ENCODE measurements at regions not wholly inside any gene's neighbourhood (a gene's known extent, or its start where the extent isn't known, plus 50 kb on each side); places are given as distances from the start of the nearest gene placed in this dataset.
"Not testable (repeated sequence)": the region's sequence is repeated elsewhere in the genome, so short reads cannot be mapped to it uniquely, and the experiment has no call there.

- peak; percentile 9 for DNase-seq
Observed at GRCh38 chr1:96865731-96866685, 144.4 kb downstream of the PTBP2 start.

DNA sequence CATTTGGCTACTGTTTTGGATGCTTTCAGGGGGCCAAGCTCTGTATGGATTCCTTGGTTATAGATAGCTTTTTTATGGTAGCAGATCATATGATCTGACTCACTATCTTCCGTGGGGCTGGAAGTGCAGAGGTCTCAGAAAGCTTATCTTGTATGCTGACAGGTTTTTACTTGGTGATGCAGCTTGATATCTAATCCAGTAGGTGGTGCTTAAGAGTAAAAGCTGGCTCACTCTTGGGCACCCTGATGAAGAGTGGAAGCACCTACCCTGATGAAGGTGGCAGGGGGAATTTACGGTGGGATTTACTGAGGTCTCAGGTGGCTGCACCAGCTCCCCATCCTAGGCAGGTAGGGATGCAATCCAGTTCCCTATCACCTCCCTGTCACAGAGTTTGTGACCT lies 151.2 kb downstream of the PTBP2 start:
- DNase-seq = no peak

DNA sequence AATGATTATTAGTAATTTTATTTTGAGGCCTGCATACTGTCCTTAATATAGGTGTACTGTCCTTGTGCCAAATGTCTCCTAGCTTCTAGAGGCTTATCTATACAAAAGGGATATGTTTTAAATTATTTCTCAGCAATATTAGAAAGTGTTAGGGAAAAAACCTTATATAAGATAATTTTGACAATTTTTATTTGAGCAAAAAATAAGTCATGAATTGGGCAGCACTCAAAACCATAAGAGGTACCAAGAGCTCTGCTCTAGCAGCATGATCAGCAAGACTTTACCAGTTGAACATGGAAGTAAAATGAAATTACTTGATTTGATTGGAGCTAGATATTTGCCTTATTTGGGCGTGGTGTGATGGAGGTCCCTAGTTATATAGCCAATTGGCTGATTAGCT lies 157.1 kb downstream of the PTBP2 start:
- DNase-seq = no peak

- no peak for DNase-seq
Observed at GRCh38 chr1:96880626-96881025, 159.0 kb downstream of the PTBP2 start.

- no peak for DNase-seq
Observed at GRCh38 chr1:96882096-96882495, 160.5 kb downstream of the PTBP2 start.

DNA sequence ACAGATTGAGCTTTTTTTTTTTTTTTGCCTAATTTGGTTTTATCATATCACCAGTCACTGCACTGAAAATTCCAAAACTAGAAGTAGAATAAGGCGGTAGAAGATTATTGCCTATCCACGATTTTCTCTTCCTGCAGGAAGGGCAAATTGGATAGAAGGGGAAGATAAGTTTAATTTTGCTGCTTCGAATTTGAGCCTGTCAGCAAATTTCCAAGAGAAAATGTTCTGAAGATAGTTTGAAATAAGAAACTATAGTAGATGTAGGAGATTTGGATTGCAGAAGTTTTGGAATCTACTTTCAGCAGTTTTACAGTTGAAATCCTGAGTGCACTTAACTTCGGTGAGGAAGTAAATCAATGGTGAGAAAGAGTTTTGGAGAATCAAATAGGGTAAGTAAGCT lies 164.9 kb downstream of the PTBP2 start:
- DNase-seq = no peak

DNA sequence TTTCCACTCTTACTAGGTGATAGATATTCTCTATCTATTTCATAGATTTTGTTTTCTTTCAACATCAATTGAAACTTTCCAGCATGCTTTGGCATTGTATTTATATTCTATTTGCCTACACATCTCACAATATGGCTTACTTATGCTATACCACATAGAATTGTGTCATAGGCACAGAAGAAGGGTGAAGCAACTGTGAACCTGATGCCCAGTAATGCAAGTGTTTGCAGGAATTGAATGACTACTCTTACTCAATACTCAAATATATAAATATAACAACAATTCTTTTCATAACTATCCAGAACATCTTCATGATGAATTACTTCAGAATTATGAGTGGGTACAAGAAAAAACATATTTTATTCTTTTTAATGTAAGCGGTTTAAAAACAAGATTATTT lies 165.9 kb downstream of the PTBP2 start:
- no peak for DNase-seq

DNA sequence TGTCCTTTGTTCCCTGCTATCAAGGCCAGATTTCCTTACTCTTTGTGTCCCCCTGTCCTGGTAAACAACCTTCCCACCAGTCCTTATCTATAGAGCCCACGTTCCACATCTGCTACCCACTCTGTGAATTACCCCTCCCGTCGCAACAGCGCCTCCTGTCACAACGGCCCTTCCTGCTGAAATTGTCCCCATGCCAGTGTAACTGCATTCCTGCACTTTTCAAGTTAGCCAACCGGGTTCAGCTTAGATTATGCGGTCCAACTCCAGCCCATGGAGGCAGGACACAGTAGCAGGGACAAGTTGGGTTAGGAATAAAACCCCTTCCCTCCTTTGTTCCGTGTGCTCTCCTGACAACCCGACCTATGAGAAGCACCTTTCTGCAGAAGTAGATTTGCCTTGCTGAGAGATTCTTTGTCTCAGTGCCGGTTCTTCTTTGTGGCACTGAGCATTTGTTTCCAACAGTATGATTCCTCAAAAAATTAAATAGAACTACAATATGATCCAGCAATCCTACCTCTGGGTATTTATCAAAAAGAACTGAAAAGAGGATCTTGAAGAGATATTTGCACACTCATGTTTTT lies 180.3 kb downstream of the PTBP2 start:
- no peak for DNase-seq

DNA sequence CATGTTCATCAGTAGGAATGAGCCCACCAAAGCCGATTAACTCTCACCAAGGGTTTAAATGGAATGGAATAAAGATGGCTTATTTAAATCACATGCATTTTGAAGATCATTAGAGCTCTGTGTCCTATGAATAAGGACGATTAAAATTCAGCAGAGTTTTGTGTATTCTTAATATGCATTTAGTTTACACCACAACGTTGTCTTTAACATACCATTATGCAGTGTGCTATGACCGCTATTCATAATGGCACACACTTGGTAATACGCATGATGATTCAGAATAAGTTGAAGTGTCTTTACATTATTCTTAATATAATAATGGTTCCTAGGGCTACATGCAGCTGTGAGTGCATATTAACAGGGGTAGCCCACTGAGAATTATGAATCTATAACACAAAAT lies 190.7 kb downstream of the PTBP2 start:
- no peak for DNase-seq

- not testable (repeated sequence) for DNase-seq
Observed at GRCh38 chr1:96915701-96916100, 194.1 kb downstream of the PTBP2 start.

DNA sequence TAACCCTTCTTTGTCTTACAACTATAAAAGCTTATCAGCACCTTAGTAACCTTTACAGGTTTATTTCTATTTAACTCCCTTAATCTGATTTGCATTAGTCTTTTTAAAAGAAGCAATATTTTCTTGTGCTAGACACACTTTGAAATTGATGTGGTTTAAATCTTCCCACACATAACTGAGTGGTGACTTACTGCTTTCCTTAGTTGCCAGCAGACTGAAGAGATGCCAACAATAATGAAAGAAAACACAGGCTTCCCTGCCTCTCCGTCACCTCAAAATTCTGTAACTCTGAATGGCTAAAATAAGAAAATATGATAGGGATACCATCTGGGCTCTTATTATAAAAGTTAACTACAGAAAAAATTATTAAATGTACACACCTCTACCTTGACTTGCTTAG lies 196.8 kb downstream of the PTBP2 start:
- no peak for DNase-seq

DNA sequence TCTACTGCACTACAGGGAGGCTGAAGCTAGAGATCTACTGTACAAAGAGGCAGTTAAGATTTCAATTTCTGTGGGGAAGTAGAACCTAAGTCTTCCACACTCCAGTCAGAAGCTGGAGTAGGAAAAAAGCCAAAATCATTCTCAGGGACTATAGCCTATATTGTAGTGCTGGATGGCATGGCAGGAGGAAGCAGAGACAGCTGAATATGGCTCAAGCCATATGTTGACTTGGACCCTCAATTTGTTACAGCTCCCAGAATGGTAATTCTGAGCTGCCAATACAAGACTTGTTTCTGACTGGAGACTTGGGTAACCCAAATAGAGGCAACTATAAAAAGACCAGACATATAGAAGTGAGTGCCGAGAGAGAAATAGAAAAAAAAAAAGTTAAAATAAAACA lies 200.6 kb downstream of the PTBP2 start:
- no peak for DNase-seq

DNA sequence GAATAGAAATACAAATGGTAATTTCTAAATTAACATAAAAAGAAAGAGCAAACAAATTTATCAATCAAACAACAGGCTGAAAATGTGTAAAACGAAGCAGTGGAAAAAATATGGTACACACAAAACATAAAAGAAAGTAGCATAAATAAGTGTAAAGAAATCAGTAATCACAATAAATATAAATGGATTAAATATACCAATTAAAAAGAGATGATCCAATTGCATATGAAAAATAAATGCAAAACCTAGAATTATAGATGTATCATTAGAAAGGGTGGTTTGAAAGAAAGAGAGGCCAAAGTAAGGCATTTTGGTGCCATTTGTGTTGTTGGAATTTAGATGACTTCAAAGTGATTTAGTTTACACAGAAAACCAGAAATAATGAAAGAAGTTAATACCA lies 202.2 kb downstream of the PTBP2 start:
- no peak for DNase-seq

- DNase-seq = no peak
Observed at GRCh38 chr1:96926176-96926575, 204.6 kb downstream of the PTBP2 start.

- DNase-seq = no peak
Observed at GRCh38 chr1:96927125-96927524, 205.5 kb downstream of the PTBP2 start.

DNA sequence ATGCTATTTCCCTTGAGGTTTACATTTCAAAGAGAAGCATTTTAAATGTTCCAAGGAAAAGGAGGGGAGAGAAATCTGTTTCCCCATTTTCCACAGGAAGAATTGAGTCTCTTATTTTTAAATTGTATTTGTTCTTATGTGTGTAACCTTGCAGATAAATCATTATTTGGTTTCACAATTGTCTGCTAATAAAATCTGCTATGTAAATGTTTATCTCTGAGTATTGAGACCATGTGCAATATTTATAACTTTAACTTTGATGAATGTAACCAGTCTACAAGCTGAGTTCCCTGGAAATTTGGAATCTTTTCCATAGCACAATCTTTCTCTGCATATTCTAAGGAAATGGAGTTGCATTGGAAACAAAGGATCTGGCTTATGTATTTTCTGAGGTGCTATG lies 209.6 kb downstream of the PTBP2 start:
- no peak for DNase-seq

DNA sequence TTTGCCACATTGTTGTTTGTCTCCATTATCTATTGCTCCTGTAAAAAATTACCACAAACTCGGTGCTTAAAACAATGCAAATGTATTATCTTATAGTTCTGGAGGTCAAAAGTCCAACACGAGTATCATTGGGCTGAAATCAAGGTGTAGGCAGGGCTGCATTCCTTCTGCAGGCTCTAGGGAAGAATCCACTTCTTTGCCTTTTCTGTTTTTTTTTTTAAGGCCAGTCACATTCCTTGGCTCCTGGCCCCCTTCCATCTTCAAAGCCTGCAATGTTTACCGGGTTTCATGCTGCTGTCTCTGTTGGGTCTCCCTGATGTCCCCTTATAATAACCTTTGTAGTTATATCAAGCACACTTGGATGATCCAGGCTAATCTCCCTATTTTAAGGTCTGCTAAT lies 212.7 kb downstream of the PTBP2 start:
- DNase-seq = no peak

- no peak for DNase-seq
Observed at GRCh38 chr1:96944432-96945092, 223.0 kb downstream of the PTBP2 start.

DNA sequence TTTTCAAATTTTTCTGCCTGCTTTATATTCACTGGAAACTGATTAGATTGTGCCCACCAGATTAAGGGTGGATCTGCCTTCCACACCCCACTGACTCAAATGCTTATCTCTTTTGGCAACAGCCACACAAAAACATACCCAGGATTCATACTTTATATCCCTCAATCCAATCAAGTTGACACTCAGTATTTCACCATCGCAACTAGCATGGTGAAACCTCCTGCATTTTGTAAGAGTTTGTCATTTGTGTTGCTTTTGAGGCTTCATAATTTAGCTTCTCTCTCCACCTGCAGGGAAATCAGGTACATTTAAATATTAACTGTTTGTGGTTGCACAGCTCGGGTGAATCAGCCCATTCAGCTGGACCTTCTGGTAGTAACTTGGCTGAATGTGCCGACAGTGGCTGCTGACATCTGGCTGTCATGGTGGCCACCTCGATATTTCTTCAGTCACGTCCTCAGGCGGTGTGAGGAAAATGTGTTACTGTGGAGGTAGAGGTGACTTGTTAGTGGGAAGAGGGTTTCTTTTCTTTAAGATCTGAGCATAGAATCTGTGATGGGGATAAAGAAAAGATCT lies 224.0 kb downstream of the PTBP2 start:
- no peak for DNase-seq

DNA sequence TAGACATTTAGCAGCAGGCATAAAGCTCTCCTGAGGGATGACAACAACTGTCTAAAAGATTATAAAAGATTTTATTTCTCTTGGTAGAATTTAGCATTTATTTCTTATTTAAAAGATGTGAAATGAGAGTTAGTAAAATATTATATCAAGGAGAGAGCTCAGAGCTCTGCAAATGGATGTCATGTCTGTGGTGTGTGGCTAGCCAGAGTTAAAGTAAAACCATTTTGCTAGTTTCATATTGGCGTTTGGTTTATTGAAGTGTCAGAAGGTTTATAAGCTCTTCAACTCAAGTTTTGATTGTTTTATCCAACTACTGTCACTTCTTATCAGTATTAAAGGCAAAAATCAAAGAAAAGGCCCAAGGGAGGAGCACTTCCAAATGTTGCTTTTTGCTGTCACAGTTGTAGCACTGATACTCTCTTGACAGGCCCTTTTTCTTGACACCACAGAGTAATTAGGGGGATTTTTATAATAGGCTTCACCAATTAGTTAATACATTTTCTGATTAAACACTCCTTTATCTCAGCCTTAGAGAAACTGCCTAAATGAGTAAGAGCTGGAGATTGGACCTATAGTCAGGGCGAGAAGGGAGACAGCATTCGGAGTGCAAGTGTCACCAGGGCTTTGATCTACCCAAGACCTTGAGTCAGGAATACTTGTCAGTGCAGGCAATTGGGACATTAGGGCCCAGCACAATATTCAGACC lies 233.9 kb downstream of the PTBP2 start:
- no peak for DNase-seq

DNA sequence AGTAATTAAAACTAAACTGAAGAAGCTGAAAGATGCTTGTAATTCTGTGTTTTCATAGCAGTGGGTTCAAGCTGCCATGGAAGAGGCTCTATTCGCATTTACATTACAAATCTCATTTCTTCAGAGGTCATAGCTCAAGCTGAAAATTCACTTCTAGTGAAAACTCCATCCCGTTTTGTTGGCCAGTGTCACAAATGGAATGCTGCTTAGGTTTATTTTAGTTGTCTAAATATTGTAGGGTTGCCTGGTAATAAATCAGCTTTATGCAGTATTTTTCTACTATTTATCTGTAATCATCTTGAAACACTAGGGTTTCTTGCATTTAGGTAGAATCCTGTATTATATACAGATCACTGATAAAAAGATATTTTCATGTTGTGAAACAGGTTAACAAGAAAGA lies 240.6 kb downstream of the PTBP2 start:
- DNase-seq = no peak

DNA sequence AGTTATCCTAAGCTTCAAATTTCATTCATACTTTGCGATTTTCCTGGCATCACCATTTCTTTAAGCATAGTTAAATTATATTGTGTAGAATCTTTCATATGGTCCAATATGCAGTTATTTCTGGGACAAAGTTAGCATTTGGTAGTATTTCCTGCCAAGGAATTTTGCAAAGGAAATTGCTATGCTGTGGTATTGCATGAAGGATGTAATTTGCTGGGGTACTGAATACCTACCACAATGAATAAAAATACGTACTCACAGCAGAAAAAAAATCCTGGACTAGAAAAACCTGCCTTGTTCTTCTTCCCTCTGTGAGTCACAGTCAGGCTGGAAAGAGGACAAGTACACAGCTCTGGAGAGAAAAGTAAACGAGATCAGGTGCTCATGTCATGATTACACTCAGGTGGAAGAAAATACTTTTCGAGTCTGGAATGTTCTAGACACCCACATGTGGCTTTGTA lies 241.2 kb downstream of the PTBP2 start:
- DNase-seq = no peak

GRCh38 chr1:96964761-96965160 lies 243.2 kb downstream of the PTBP2 start:
- no peak for DNase-seq
